BLaER1 treated with 17β-estradiol and CSF1 and Interleukin-3, amounts not matched to agents 10 nM and 100 nM (cell line): ENCODE measurements at regions not wholly inside any gene's neighbourhood (a gene's known extent, or its start where the extent isn't known, plus 50 kb on each side); places are given as distances from the start of the nearest gene placed in this dataset.
"Not testable (repeated sequence)": the region's sequence is repeated elsewhere in the genome, so short reads cannot be mapped to it uniquely, and the experiment has no call there.

ENCODE experiments used
- H3K27ac ChIP-seq, 11 experiments: shearing (Covaris generic); formaldehyde crosslinking; 2 replicates each; pipeline ENCODE4 v1.8.1; 2022
- H3K27me3 ChIP-seq, 11 experiments: shearing (Covaris generic); formaldehyde crosslinking; 2 replicates each; pipeline ENCODE4 v1.8.1; 2022
- H3K36me3 ChIP-seq, 11 experiments: shearing (Covaris generic); formaldehyde crosslinking; 2 replicates each; pipeline ENCODE4 v1.8.1; 2022
- H3K4me1 ChIP-seq, 10 experiments: shearing (Covaris generic); formaldehyde crosslinking; 2 replicates each; pipeline ENCODE4 v1.8.1; 2022
- H3K4me2 ChIP-seq, 11 experiments: shearing (Covaris generic); formaldehyde crosslinking; 2 replicates each; pipeline ENCODE4 v1.8.1; 2022
- H3K4me3 ChIP-seq, 10 experiments: shearing (Covaris generic); formaldehyde crosslinking; 2 replicates each; pipeline ENCODE4 v1.8.1; 2022
- H3K9ac ChIP-seq, 11 experiments: shearing (Covaris generic); formaldehyde crosslinking; 2 replicates each; pipeline ENCODE4 v1.8.1; 2022
- H3K9me3 ChIP-seq, 11 experiments: shearing (Covaris generic); formaldehyde crosslinking; replicated peaks in 1 of 11; 2 replicates each; pipeline ENCODE4 v1.8.1; 2022
- H4K20me1 ChIP-seq, 11 experiments: shearing (Covaris generic); formaldehyde crosslinking; 2 replicates each; pipeline ENCODE4 v1.8.1; 2022
- Cebpa-rat ChIP-seq, 11 experiments: shearing (Covaris generic); IDR thresholded peaks; 2 replicates each; pipeline ENCODE4 v1.8.1; 2022

GRCh38 chr18:72999971-73000607 lies 132.3 kb upstream of the NETO1 start:
- Histone ChIP-seq H3K4me2 (no peak overlapping the region), H4K20me1 (no peaks in the 10 kb centered on the region), H3K9ac (no peak overlapping the region), H3K4me1 (no peaks in the 10 kb centered on the region), H3K4me3 (no peak overlapping the region), H3K27ac (no peak overlapping the region), H3K27me3 (no peaks in the 10 kb centered on the region), H3K9me3 (no peaks in the 10 kb centered on the region), H3K36me3 (no peaks in the 10 kb centered on the region)
- TF ChIP-seq Cebpa-rat (IDR thresholded peaks at IDR 0.05): no peak

DNA sequence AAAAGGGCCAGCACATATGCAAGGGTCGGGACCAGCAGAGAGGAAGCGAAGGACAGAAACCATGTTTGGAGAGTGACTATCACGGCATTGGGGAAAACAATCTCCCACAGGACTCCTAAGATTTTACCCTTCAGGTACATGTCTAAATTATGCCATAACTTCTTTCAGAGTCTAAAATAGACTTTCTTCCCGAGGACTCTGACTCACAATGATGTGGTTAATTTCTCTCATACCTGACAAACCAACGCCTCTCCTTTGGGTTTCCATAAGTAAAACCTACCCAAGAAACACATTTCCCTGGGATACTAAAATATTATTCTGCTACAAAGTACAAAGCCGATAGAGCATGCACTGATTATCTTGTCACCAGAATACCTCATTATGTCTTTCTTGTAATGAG lies 127.8 kb upstream of the NETO1 start:
- H3K4me1 ChIP-seq: no peaks in the 10 kb centered on the region
- no peak for TF ChIP-seq Cebpa-rat (IDR thresholded peaks at IDR 0.05)
- no peaks in the 10 kb centered on the region for H3K36me3 ChIP-seq
- H3K9me3 ChIP-seq: no peaks in the 10 kb centered on the region
- H3K27ac ChIP-seq: no peak overlapping the region
- H3K27me3 ChIP-seq: no peaks in the 10 kb centered on the region
- H3K4me3 ChIP-seq: no peak overlapping the region
- H3K4me2 ChIP-seq: no peak overlapping the region
- no peaks in the 10 kb centered on the region for H4K20me1 ChIP-seq
- H3K9ac ChIP-seq: no peak overlapping the region

DNA sequence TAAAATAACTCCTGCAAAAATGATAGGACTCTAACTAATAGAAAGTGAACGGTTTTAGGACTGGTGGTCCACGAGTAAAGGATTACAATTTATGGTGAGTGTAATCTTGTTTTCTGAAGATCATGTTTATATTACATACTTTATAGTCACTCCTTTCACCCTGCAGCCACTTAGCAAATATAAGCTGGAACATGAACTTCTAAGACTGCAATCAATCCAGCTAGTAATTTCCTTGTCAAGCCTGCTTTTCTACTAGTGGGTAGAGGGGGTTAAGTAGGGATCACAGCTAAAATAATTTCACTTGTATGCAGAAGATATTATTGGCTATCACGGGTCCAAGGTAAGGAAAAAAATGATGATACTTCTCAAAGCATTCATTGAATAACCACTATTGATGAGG lies 125.5 kb upstream of the NETO1 start:
- TF ChIP-seq Cebpa-rat (IDR thresholded peaks at IDR 0.05): no peak
- no peaks in the 10 kb centered on the region for H3K27me3 ChIP-seq
- no peaks in the 10 kb centered on the region for H3K4me1 ChIP-seq
- H3K4me3 ChIP-seq: no peak overlapping the region
- no peaks in the 10 kb centered on the region for H4K20me1 ChIP-seq
- no peaks in the 10 kb centered on the region for H3K36me3 ChIP-seq
- H3K27ac ChIP-seq: no peak overlapping the region
- no peaks in the 10 kb centered on the region for H3K9me3 ChIP-seq
- no peak overlapping the region for H3K4me2 ChIP-seq
- H3K9ac ChIP-seq: no peak overlapping the region

DNA sequence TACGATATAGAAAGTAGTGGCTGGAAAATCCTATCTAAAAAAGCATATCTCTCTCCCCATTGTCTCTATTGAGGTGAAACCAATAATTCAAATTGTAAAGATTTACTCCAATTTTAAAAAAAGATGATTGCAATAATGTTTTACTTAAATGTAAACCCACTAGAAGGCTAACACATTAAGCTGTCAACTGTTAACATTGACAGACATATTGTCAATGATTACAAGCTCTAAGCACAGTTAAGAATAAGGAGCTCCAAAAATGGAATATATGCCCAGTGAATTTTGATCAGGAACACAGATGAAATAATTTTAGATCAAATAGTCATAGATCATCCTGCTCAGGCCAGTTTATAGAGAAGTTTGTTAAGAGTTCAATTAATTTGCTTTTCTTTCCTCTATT lies 123.6 kb upstream of the NETO1 start:
- Histone ChIP-seq H3K9ac (no peak overlapping the region), H3K27me3 (no peaks in the 10 kb centered on the region), H3K4me1 (no peaks in the 10 kb centered on the region), H3K36me3 (no peaks in the 10 kb centered on the region), H3K4me3 (no peak overlapping the region), H3K9me3 (no peaks in the 10 kb centered on the region; a peak in 1 of 22 replicates), H3K27ac (no peak overlapping the region), H3K4me2 (no peak overlapping the region), H4K20me1 (no peaks in the 10 kb centered on the region)
- no peak for TF ChIP-seq Cebpa-rat (IDR thresholded peaks at IDR 0.05)

GRCh38 chr18:72987570-72987969 lies 119.8 kb upstream of the NETO1 start:
- H4K20me1 ChIP-seq, H3K27ac ChIP-seq, H3K4me1 ChIP-seq, H3K4me3 ChIP-seq, H3K36me3 ChIP-seq, H3K27me3 ChIP-seq, H3K4me2 ChIP-seq, H3K9ac ChIP-seq: not testable (repeated sequence)
- H3K9me3 ChIP-seq: peaks cover 9 to 23% (median 17%) of the 10 kb centered on the region in 11 experiments; a peak in 19 of 22 replicates
- TF ChIP-seq Cebpa-rat (IDR thresholded peaks at IDR 0.05): peak in 10 of 11 experiments; percentile 12 to 89 (median 68); a peak in 15 of 22 replicates

DNA sequence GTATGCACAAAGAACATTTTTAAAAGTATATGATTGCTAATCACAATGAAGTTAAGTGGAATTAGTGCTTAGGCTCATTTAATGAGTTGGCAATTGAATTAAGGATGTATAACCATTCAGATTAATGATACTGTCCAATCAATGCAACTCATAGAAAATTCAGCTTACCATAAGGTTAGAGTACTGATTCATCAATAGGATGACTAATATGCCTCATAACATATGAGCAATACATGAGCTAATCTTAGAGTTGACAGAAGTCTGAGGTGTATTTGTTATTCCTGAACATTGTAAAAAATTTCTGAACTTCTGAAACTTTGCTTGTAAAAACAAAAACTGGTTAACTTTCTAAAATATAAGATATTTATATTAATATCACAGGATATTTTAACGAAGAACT lies 118.3 kb upstream of the NETO1 start:
- H3K9me3 ChIP-seq: peaks cover 9 to 23% (median 17%) of the 10 kb centered on the region in 11 experiments; a peak in 19 of 22 replicates
- H3K9ac ChIP-seq: no peak overlapping the region
- H3K4me2 ChIP-seq: no peak overlapping the region
- H3K27ac ChIP-seq: no peak overlapping the region
- no peaks in the 10 kb centered on the region for H3K36me3 ChIP-seq
- no peak for TF ChIP-seq Cebpa-rat (IDR thresholded peaks at IDR 0.05)
- H3K27me3 ChIP-seq: no peaks in the 10 kb centered on the region
- H3K4me1 ChIP-seq: no peaks in the 10 kb centered on the region
- no peak overlapping the region for H3K4me3 ChIP-seq
- no peaks in the 10 kb centered on the region for H4K20me1 ChIP-seq

DNA sequence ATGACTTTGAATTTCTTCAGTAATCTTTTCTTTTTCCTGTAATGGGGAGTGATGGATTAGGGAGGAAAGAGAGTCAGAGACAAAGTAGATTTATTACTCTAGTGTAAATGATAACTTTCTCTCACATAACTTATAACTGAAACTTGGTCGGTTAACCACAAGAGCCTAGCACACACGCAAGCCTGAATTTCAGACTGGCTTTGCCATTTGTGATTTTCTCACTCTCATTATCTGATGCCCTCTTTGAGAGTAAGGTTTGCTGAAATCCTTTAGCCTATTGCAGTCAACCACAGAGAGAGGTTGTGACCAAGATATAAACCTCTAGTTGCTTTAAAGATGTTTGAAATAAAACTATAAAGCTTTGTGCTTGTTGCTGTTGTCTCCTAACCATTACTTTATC lies 117.9 kb upstream of the NETO1 start:
- Histone ChIP-seq H3K4me3 (no peak overlapping the region), H3K4me2 (no peak overlapping the region)

DNA sequence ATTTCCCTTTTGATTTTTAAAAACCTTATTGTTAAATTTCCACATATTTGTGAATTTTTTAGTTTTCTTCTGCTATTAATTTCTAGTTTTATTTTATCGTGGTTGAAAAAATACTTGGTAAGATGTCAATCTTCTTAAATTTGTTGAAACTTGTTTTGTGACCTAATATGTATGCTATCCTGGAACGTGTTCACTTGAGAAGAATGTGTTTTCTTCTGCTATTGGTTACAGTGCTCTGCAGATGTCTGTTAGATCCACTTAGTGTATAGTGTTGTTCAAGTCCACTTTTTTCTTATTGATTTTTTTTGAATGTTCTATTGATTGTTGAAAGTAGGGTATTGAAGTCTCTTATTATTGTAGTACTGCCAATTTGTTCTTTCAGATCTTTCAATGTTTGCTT lies 116.5 kb upstream of the NETO1 start:
- no peaks in the 10 kb centered on the region for H4K20me1 ChIP-seq
- H3K27me3 ChIP-seq: no peaks in the 10 kb centered on the region
- H3K4me2 ChIP-seq: no peak overlapping the region
- no peaks in the 10 kb centered on the region for H3K36me3 ChIP-seq
- no peaks in the 10 kb centered on the region for H3K4me1 ChIP-seq
- H3K4me3 ChIP-seq: no peak overlapping the region
- peaks cover 9 to 23% (median 17%) of the 10 kb centered on the region in 11 experiments; a peak in 19 of 22 replicates for H3K9me3 ChIP-seq
- no peak overlapping the region for H3K27ac ChIP-seq
- H3K9ac ChIP-seq: no peak overlapping the region
- TF ChIP-seq Cebpa-rat (IDR thresholded peaks at IDR 0.05): no peak

More for the DNA sequence above, 117.9 kb upstream of the NETO1 start:
- TF ChIP-seq Cebpa-rat (IDR thresholded peaks at IDR 0.05): no peak
- no peaks in the 10 kb centered on the region for H4K20me1 ChIP-seq
- H3K27ac ChIP-seq: no peak overlapping the region
- H3K36me3 ChIP-seq: no peaks in the 10 kb centered on the region
- peaks cover 9 to 23% (median 17%) of the 10 kb centered on the region in 11 experiments; a peak in 19 of 22 replicates for H3K9me3 ChIP-seq
- no peaks in the 10 kb centered on the region for H3K27me3 ChIP-seq
- H3K4me1 ChIP-seq: no peaks in the 10 kb centered on the region
- H3K9ac ChIP-seq: no peak overlapping the region

- no peak overlapping the region for H3K4me2 ChIP-seq
- no peak for TF ChIP-seq Cebpa-rat (IDR thresholded peaks at IDR 0.05)
Observed at GRCh38 chr18:72973841-72974240, 106.1 kb upstream of the NETO1 start.

DNA sequence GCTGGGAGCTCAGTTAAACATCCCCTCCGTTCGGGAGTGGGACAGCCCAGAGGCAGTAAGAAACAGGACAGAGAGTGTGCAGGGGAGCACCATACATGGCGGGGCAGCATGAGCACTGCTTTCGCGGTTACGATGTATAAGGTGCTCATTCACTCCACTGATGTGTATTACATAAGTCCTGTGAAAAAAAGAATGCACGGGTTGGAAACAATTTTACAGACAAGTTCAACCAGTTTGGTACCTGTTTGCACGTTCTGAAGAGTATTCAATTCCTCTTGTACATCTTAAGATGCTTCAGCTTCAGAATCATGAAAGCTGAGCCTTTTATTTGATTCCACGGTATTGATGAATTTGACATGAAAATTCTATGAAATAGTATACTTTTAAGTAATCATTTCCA lies 97.8 kb upstream of the NETO1 start:
- H3K27ac ChIP-seq: no peak overlapping the region
- no peak overlapping the region for H3K4me3 ChIP-seq
- no peaks in the 10 kb centered on the region for H3K4me1 ChIP-seq
- no peak overlapping the region for H3K9ac ChIP-seq
- TF ChIP-seq Cebpa-rat (IDR thresholded peaks at IDR 0.05): no peak
- no peaks in the 10 kb centered on the region for H3K36me3 ChIP-seq
- no peaks in the 10 kb centered on the region for H3K9me3 ChIP-seq
- H4K20me1 ChIP-seq: no peaks in the 10 kb centered on the region; a peak in 1 of 22 replicates
- no peak overlapping the region for H3K4me2 ChIP-seq
- H3K27me3 ChIP-seq: no peaks in the 10 kb centered on the region

More at GRCh38 chr18:72973841-72974240, 106.1 kb upstream of the NETO1 start:
- no peaks in the 10 kb centered on the region for H3K4me1 ChIP-seq
- H3K9ac ChIP-seq: no peak overlapping the region
- no peak overlapping the region for H3K27ac ChIP-seq
- 0 out of 22 replicates have a peak, but pooled peaks cover 0 to 5% (median 0%) of the 10 kb centered on the region in 11 experiments for H3K9me3 ChIP-seq
- no peaks in the 10 kb centered on the region for H3K36me3 ChIP-seq
- H3K4me3 ChIP-seq: no peak overlapping the region
- H3K27me3 ChIP-seq: no peaks in the 10 kb centered on the region
- no peaks in the 10 kb centered on the region for H4K20me1 ChIP-seq

DNA sequence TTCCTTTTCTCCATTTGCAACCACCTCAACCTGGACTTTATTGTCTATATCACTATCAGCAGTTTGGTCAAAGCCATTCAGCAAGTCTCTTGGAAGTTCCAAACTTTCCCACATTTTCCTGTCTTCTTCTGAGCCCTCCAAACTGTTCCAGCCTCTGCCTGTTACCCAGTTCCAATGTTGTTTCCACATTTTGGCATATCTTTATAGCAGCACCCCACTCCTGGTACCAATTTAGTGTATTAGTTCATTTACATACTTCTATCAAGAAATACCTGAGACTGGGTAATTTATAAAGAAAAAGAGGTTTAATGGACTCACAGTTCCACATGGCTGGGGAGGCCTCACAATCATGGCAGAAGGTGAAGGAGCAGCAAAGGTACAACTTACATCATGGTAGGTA lies 90.4 kb upstream of the NETO1 start:
- not testable (repeated sequence) for H3K27me3 ChIP-seq, H3K4me2 ChIP-seq, H4K20me1 ChIP-seq, H3K4me1 ChIP-seq, H3K4me3 ChIP-seq, H3K9ac ChIP-seq, H3K36me3 ChIP-seq, H3K27ac ChIP-seq
- peaks cover 20 to 28% (median 23%) of the 10 kb centered on the region in 11 experiments; a peak in 21 of 22 replicates for H3K9me3 ChIP-seq
